ENCODE measurements at regions not wholly inside any gene's neighbourhood (a gene's known extent, or its start where the extent isn't known, plus 50 kb on each side); places are given as distances from the start of the nearest gene placed in this dataset.
A peak's percentile ranks its signal among the peaks of the same experiment; 100 is the strongest.

GRCh38 chr10:132993271-132994184 is 51.2 kb upstream of the CFAP46 start:
- Histone ChIP-seq H4K20me1 (ENCODE audit: control insufficient read depth, insufficient read depth, insufficient read length) (no peaks in the 10 kb centered on the region), H3K79me1 (ENCODE audit: insufficient read depth, low read depth, low read length, poor library complexity, severe bottlenecking) (no peaks in the 10 kb centered on the region), H2BK5ac (ENCODE audit: insufficient read length, low read length) (no peak overlapping the region), H2AFZ (ENCODE audit: low read length) (no peak overlapping the region), H3K4me2 (ENCODE audit: insufficient read depth, insufficient read length, low read length) (no peak overlapping the region), H3K79me2 (ENCODE audit: insufficient read depth, low read length) (no peaks in the 10 kb centered on the region), H3K56ac (ENCODE audit: insufficient read length, low read depth, low read length) (no peak overlapping the region), H3K4me1 (ENCODE audit: insufficient read depth, low read length) (no peaks in the 10 kb centered on the region), H2BK12ac (ENCODE audit: insufficient read length, low read depth, low read length) (no peak overlapping the region), H2BK15ac (ENCODE audit: low read depth, low read length) (no peak overlapping the region), H3T11ph (ENCODE audit: low read length) (no peak overlapping the region), H3K23me2 (ENCODE audit: insufficient read length, low read depth, low read length, poor library complexity, severe bottlenecking) (no peaks in the 10 kb centered on the region), H3K23ac (ENCODE audit: insufficient read length, low read depth, low read length) (no peak overlapping the region), H3K4ac (ENCODE audit: low read depth, low read length) (no peak overlapping the region), H4K8ac (replicated peaks; ENCODE audit: insufficient read length, low read depth, low read length) (no peak overlapping the region), H2BK20ac (ENCODE audit: low read depth, low read length, poor library complexity, severe bottlenecking) (no peak overlapping the region), H2AK5ac (ENCODE audit: insufficient read length, low read length) (no peak overlapping the region), H3K27me3 (ENCODE audit: insufficient read depth, low read length) (no peaks in the 10 kb centered on the region), H3K27ac (ENCODE audit: insufficient read length, low read depth, low read length) (no peak overlapping the region), H3K9ac (ENCODE audit: extremely low read depth, insufficient read length, low read length) (no peak overlapping the region), H3K14ac (ENCODE audit: insufficient read depth, low read length) (peak overlapping the region; percentile 28; the same call in 1 of the 2 replicates), H4K91ac (ENCODE audit: insufficient read length, low read depth, low read length) (no peak overlapping the region), H3K18ac (ENCODE audit: insufficient read length, low read depth, low read length) (no peak overlapping the region), H4K5ac (ENCODE audit: insufficient read length, low read depth, low read length) (no peak overlapping the region), H3K9me3 (ENCODE audit: control insufficient read depth, low read depth, low read length) (no peaks in the 10 kb centered on the region), H2BK120ac (ENCODE audit: low read depth, low read length, poor library complexity, severe bottlenecking) (no peak overlapping the region)
- H3K4me1 Mint-ChIP-seq = peaks cover 0 to 5% of the 10 kb centered on the region in 2 experiments; a peak in 1 of 4 replicates
- DNase-seq = no peak
- no peaks in the 10 kb centered on the region for H3K36me3 Mint-ChIP-seq (ENCODE audit: insufficient read depth in 1 of 3, low read depth in 3 of 3)
- TF ChIP-seq CTCF (conservative IDR thresholded peaks at IDR 0.05) = no peak
- H3K4me3 Mint-ChIP-seq = no peak overlapping the region
- peak overlapping the region in 1 of 3 experiments; percentile 34; a peak in 1 of 7 replicates for H3K27ac Mint-ChIP-seq
- H3K27me3 Mint-ChIP-seq (ENCODE audit: low read depth) = no peaks in the 10 kb centered on the region
- no CpG with 5 or more reads among the region's 43 CpGs for WGBS (ENCODE audit: extremely low coverage, insufficient read length, low lambda C conversion rate)
- H3K9me3 Mint-ChIP-seq = peaks cover 0 to 2% of the 10 kb centered on the region in 2 experiments; a peak in 2 of 5 replicates

All from H9 (cell line).